Activated T-cell treated with anti-CD3 and anti-CD28 coated beads, Interleukin-2, amount 50 U/mL, for 24 hours (primary cell): ENCODE measurements at regions not wholly inside any gene's neighbourhood (a gene's known extent, or its start where the extent isn't known, plus 50 kb on each side); places are given as distances from the start of the nearest gene placed in this dataset.

Source experiments
- DNase-seq: peaks from one replicate; pipeline ENCODE4 v3.0.0-alpha.2; 2020
- H3K27ac Mint-ChIP-seq: 2 replicates; pipeline ENCODE4 v1.8.0; 2020; ENCODE audit warnings: mild to moderate bottlenecking, mixed read lengths
- H3K27me3 Mint-ChIP-seq: 2 replicates; pipeline ENCODE4 v1.8.0; 2020; ENCODE audit warnings: mixed read lengths
- H3K36me3 Mint-ChIP-seq: 2 replicates; pipeline ENCODE4 v1.8.0; 2020; ENCODE audit warnings: low read depth, mixed read lengths
- H3K4me1 Mint-ChIP-seq: 2 replicates; pipeline ENCODE4 v1.8.0; 2020; ENCODE audit warnings: low read depth, mixed read lengths
- H3K4me3 Mint-ChIP-seq: 2 replicates; pipeline ENCODE4 v1.8.0; 2020; ENCODE audit warnings: mild to moderate bottlenecking, moderate library complexity, mixed read lengths
- H3K9me3 Mint-ChIP-seq: 2 replicates; pipeline ENCODE4 v1.8.0; 2020; ENCODE audit warnings: mixed read lengths

DNA sequence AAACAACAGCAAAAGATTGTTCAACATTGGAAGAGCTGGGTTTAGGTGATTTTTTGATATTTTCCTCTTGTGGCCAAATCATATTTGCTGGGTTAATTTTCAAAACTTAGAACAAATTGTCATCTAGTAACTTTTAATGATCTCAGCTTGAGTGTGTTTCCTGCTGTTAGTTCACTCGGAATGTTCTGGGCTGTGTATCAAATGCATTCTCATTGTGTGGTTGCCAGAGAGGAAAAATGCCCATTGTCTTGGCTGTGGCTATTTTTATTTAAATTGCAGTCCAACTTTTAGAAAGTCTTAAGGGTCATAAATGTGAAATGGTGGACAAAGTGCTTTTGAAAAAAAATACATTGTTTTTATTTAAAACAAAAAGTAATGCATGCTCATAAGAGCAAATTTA is 542.0 kb downstream of the TNS3 start:
- no peak for DNase-seq
- no peak overlapping the region for H3K27ac Mint-ChIP-seq
- H3K4me1 Mint-ChIP-seq = no peaks in the 10 kb centered on the region
- H3K4me3 Mint-ChIP-seq = no peak overlapping the region
- H3K27me3 Mint-ChIP-seq = no peaks in the 10 kb centered on the region
- H3K36me3 Mint-ChIP-seq = no peaks in the 10 kb centered on the region
- H3K9me3 Mint-ChIP-seq = peaks cover 2% of the 10 kb centered on the region

DNA sequence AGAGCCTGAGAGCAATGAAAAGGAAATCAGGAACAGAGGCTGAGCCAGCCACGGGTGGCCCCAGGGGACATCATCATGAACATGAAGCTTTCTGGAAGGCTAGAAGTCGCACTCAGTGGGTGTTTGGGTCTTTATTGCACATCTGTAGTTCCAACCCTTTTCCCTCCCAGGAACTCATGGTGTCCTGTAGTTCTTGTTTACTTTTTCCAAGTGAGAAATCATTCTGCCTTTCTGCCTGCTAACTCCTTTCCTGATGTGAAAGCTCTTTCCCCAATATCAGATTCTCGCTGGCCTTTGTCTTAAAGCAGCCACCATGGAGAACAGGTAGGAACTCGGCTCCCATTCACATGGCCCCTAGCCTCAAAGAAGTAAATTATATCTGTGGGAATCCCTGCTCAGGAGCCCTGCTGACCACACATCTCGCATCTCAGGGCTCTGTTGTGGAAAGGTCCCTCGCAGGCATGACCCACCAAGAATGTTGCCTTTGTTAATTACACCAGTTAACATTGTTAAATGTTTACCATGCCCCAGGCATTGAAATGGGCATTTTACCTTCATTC is 542.7 kb downstream of the TNS3 start:
- Mint-ChIP-seq H3K9me3 (peaks cover 2% of the 10 kb centered on the region), H3K4me3 (no peak overlapping the region), H3K27me3 (no peaks in the 10 kb centered on the region), H3K27ac (no peak overlapping the region), H3K36me3 (no peaks in the 10 kb centered on the region), H3K4me1 (no peaks in the 10 kb centered on the region)
- DNase-seq = no peak

DNA sequence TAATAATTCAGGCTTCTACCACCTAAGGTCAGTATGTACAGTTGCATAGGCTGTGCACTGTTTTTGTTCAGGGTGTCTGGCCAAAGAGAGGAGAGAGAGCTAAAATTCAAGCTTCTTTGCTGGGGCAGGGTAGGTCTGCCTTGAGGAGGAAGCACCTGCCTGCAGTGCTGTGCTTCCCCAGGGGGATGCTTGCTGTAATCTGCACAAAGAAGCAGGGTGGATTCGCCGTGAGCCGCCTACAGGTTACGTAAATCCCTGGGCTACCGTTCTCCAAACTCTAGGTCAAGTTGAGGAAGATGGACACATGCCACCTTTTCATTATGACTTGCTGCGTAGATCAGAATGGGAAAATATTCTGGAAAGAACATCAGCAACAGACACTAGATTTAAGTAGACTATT is 543.3 kb downstream of the TNS3 start:
- H3K4me3 Mint-ChIP-seq = no peak overlapping the region
- H3K4me1 Mint-ChIP-seq = no peaks in the 10 kb centered on the region
- H3K9me3 Mint-ChIP-seq = peaks cover 2% of the 10 kb centered on the region
- no peaks in the 10 kb centered on the region for H3K27me3 Mint-ChIP-seq
- no peak for DNase-seq
- no peaks in the 10 kb centered on the region for H3K36me3 Mint-ChIP-seq
- no peak overlapping the region for H3K27ac Mint-ChIP-seq

DNA sequence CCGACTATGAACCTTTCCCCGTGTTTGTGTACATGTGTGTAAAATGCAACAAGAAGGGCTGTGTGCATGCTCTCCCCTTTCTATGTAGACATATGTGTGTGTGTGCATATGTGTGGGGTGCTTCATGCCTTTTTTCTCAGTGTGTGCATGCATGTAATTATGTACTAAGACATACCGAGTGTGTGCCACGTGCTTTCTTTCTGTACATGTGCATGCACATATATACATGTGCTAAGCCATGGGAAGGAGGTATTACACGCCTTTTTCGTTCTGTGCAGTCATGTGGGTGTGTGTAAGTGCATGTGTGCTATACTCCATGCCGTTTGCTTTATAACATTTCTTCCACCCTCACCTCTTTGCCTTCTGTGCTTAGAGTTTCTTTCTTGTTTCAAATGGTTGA is 544.3 kb downstream of the TNS3 start:
- H3K4me3 Mint-ChIP-seq = no peak overlapping the region
- H3K27ac Mint-ChIP-seq = no peak overlapping the region
- H3K4me1 Mint-ChIP-seq = no peaks in the 10 kb centered on the region
- no peaks in the 10 kb centered on the region for H3K36me3 Mint-ChIP-seq
- H3K27me3 Mint-ChIP-seq = no peaks in the 10 kb centered on the region
- H3K9me3 Mint-ChIP-seq = peaks cover 2% of the 10 kb centered on the region
- DNase-seq = no peak

DNA sequence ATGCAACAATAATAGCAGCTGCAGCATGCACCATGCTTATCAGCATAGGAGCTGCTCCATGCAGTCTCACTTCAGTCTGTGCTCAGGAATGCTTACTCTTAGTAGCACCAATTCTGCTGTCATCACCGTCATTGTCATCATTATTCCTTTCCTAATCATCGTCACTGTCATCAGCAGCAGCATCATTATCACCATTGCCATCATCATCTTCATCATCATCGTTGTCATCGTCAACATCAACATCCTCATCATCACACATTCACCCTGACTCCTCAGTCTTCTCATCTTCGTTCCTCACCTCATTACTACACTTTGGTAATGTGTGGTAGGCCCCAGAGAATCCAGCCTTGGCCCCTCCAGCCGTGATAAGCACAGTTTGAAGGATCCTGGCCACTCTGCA is 545.0 kb downstream of the TNS3 start:
- H3K4me3 Mint-ChIP-seq = no peak overlapping the region
- H3K27ac Mint-ChIP-seq = no peak overlapping the region
- H3K36me3 Mint-ChIP-seq = no peaks in the 10 kb centered on the region
- H3K9me3 Mint-ChIP-seq = no peaks in the 10 kb centered on the region
- H3K4me1 Mint-ChIP-seq = no peaks in the 10 kb centered on the region
- DNase-seq = no peak
- no peaks in the 10 kb centered on the region for H3K27me3 Mint-ChIP-seq

DNA sequence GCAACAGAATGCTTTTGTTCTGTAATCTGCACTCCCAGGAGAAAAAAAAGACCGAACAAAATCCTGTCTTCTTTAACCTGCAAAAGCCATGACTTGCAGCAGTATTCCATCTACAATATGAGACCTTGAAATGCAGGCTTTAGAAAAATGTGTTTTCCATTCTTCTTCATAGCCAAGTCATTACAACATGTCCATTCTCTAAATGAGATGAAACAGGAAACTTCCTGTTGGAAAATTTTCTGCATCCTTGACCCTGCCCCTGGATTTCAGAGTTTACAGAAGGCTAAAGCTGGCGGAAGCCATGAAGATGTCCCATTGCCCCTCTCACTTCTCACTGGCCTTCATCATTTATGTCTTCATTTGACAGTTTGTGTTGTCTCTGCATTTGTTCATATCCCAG is 546.4 kb downstream of the TNS3 start:
- no peak overlapping the region for H3K4me3 Mint-ChIP-seq
- H3K4me1 Mint-ChIP-seq = no peaks in the 10 kb centered on the region

DNA sequence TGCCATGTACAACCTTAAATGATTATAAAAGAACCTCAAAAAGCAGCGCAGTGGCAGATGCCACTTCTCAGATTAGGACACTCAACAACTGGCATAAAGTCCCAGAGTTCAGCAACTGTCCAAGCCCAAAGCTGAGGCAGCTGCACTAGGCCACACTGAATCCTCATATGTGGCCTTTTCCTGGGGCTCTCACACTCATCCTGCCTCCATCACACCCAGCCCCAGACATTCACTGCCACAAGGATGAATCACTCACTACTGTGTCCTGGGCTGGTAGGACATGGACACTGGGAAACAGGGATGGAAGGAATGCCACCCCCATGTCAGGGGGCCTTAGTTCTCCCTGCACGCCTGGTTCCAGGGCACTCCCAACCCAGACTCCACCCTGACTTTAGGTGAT is 547.7 kb downstream of the TNS3 start:
- Mint-ChIP-seq H3K27ac (no peak overlapping the region), H3K36me3 (no peaks in the 10 kb centered on the region), H3K27me3 (no peaks in the 10 kb centered on the region), H3K4me3 (no peak overlapping the region), H3K4me1 (no peaks in the 10 kb centered on the region), H3K9me3 (no peaks in the 10 kb centered on the region)
- DNase-seq = no peak

More for the DNA sequence above, 546.4 kb downstream of the TNS3 start:
- no peak for DNase-seq
- Mint-ChIP-seq H3K27ac (no peak overlapping the region), H3K27me3 (no peaks in the 10 kb centered on the region), H3K9me3 (no peaks in the 10 kb centered on the region), H3K36me3 (no peaks in the 10 kb centered on the region)

DNA sequence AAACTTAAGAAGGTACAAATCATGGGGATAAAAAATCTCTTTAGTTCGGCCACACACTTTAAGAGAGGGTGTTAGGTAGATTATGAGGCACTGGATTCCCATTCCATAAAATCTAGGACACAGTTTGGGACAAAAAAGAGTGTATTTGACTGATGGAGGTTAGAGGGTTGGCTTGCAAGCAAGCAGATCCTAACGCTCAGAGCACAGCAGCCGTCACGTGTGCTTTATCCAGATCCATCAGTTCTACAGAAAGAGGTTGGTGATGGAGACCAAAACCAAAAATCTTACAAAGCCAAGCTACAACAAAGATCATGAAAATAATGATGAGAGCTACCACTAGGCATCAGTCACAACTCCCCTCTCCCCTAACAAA is 549.4 kb downstream of the TNS3 start:
- Mint-ChIP-seq H3K36me3 (no peaks in the 10 kb centered on the region), H3K9me3 (no peaks in the 10 kb centered on the region), H3K4me3 (no peak overlapping the region), H3K4me1 (no peaks in the 10 kb centered on the region), H3K27ac (no peak overlapping the region), H3K27me3 (no peaks in the 10 kb centered on the region)
- no peak for DNase-seq

DNA sequence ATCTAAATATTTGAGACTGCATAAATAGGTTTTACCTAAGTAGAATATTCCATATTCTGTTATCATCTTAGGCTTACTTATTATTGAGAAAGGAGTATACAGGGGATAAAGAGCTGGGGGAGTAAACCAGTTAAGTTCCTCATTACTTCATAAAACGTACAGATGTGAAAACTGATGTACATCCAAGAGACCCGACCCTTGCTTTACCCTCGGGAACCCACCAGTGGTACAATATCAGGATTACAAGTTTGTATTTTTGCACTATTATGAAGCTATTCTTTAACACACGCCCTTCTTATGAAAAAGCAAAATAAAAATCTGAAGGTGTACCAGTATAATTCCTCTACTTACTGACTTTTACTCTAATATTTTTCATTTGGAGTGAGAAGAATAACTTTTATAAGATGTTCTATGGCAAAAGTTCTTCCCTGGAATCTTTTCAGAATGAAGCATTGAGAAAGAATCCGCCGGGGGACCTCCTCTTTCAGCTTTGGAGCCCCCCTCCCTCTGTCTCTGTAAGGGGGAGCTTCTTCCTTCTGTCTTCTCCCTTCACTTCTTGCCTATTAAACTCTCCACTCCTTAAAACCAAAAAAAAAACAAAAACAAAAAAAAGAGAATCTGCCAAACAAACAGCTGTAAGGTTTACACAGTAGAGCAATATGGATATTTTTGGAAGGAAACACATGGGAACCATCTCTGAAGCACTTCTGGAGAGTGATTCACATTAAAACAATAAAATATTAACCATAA is 550.0 kb downstream of the TNS3 start:
- Mint-ChIP-seq H3K4me3 (no peak overlapping the region), H3K9me3 (no peaks in the 10 kb centered on the region), H3K4me1 (no peaks in the 10 kb centered on the region), H3K27ac (no peak overlapping the region), H3K27me3 (no peaks in the 10 kb centered on the region), H3K36me3 (no peaks in the 10 kb centered on the region)
- no peak for DNase-seq

DNA sequence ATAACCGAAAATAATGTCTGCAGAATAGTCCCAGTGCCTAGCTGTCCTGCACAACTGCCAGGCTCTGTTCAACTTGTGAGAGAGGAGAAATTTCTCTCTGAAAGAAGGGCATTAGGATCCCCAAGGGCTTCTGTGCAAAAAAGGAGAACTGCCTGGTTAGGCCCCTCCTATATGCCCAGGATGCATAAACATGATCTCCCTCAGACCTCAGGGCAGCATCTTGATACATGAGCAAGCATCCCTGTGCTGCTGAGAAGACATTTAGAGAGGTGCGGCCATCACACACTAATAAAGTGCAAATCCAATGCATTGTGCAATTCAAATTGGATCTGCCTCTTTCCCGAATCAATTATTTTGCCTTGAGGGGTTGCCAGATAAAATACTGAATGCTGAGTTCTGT is 553.6 kb downstream of the TNS3 start:
- Mint-ChIP-seq H3K27ac (no peak overlapping the region), H3K36me3 (no peaks in the 10 kb centered on the region), H3K9me3 (no peaks in the 10 kb centered on the region), H3K4me3 (no peak overlapping the region), H3K27me3 (no peaks in the 10 kb centered on the region), H3K4me1 (no peaks in the 10 kb centered on the region)
- DNase-seq = no peak

DNA sequence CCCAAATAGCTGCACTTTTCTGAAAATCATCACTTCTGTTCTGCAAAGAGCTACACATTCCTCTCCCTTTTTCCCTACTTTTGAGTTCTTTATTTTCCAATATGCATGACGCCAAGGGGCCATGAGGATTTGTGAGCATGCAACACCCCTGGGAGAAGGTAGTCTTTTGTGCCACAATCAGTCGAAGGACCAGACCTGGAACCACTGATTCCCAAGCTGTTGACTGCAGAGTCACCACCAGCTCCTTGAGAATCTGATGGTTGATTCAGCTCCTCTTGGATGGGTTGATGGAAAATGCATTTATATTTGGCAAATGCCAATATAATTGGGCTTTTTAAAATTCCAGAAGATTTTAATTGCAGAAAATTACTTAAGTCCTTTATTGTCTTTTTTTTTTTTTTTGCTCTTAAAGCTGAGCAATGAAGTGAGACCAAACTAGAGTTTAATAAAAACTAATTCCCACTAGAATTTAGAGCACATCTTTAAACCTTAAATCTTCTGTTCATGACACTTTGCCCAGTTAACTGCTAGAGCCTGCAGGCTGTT is 554.1 kb downstream of the TNS3 start:
- H3K36me3 Mint-ChIP-seq = no peaks in the 10 kb centered on the region
- DNase-seq = no peak
- no peaks in the 10 kb centered on the region for H3K4me1 Mint-ChIP-seq
- no peaks in the 10 kb centered on the region for H3K9me3 Mint-ChIP-seq
- H3K27ac Mint-ChIP-seq = no peak overlapping the region
- no peaks in the 10 kb centered on the region for H3K27me3 Mint-ChIP-seq
- H3K4me3 Mint-ChIP-seq = no peak overlapping the region

DNA sequence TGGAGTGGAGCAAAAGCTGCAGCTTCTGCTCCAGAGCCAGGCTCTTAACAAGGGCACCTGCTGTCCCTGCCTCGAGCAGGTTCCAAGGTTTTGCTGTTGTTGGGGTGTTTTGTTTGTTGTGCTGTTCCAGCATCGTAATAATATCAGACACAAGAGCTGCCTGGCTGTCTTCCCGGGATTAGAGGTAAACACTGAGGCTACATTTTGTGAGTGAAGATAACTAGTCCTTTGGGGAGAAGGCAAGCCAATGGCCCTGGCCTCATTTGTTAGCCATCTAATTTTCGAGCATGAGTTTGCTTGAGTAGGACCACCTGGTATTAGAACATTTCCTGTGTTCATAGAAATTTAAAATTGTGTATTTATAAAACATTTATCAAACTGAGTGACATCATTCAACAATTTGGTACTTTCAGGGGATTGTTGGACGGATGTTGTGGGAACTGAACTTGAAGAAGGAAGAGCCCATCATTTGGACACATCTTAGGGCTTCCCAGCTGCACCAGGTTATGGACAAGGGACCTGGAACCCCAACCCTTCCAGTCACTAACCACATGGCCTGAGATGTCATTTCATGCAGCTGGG is 555.0 kb downstream of the TNS3 start:
- Mint-ChIP-seq H3K36me3 (no peaks in the 10 kb centered on the region), H3K9me3 (no peaks in the 10 kb centered on the region), H3K4me3 (no peak overlapping the region), H3K4me1 (no peaks in the 10 kb centered on the region), H3K27ac (no peak overlapping the region), H3K27me3 (no peaks in the 10 kb centered on the region)
- no peak for DNase-seq

DNA sequence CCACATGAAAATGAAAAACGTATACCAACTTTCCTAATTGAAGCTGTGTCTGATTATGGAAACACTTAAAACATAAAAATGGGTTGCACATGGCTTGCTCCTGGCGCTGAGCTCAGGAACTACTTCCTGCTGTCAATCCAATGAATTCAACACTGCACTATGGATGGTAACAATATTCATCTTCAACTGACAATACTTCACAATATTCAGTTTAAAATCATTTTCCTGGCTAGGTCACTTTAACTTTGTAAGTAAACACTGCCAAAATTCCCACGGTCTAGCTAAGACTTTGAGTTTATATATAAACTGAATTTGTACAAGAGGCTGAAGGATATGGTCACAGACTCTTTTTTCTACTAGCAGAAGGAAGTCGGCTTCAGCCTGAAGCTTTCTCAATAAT is 556.9 kb downstream of the TNS3 start:
- Mint-ChIP-seq H3K27ac (no peak overlapping the region), H3K9me3 (peaks cover 2% of the 10 kb centered on the region), H3K27me3 (no peaks in the 10 kb centered on the region), H3K36me3 (no peaks in the 10 kb centered on the region), H3K4me1 (no peaks in the 10 kb centered on the region), H3K4me3 (no peak overlapping the region)
- DNase-seq = no peak

DNA sequence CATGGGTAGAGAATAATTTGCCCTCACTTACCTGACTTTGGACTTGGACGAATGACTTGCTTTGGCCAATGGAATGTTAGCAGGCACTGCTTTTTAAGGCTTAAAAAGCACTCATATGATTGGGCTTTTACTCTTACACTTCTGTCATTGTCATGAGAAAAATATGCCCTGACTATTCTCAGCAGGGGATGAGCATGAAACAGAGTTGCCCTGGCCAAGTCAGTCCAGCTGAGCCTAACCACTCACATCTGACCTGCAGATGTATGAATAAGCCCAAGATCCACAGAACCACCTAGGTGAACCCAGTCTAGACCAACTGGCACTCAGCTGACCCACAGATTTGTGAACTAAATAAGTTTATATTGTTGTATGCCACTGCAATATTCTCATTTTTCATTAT is 573.5 kb downstream of the TNS3 start:
- Mint-ChIP-seq H3K9me3 (peaks cover 2% of the 10 kb centered on the region), H3K27me3 (no peaks in the 10 kb centered on the region), H3K36me3 (no peaks in the 10 kb centered on the region), H3K4me3 (no peak overlapping the region), H3K27ac (no peak overlapping the region), H3K4me1 (no peaks in the 10 kb centered on the region)
- DNase-seq = no peak

DNA sequence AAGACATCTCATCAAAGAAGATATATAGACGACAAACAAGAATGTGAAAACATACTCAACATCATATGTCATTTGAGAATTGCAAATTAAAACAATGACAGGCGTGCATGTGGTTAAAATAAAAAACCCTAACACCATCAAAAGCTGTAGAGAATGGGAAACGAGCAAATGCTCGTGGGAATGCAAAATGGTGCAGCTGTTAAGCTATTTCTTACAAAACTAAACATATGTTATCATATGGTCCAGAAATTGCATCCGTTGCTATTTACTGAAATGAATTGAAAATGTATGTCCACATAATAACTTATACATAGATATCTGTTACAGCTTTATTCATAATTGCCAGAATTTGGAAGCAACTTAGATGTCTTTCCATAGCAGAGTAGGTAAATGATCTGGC is 574.4 kb downstream of the TNS3 start:
- H3K4me3 Mint-ChIP-seq = no peak overlapping the region
- H3K27ac Mint-ChIP-seq = no peak overlapping the region
- no peak for DNase-seq
- H3K4me1 Mint-ChIP-seq = no peaks in the 10 kb centered on the region
- no peaks in the 10 kb centered on the region for H3K36me3 Mint-ChIP-seq
- H3K9me3 Mint-ChIP-seq = peaks cover 2% of the 10 kb centered on the region
- H3K27me3 Mint-ChIP-seq = no peaks in the 10 kb centered on the region
